KOPT-K1 (cell line): ENCODE measurements at regions not wholly inside any gene's neighbourhood (a gene's known extent, or its start where the extent isn't known, plus 50 kb on each side); places are given as distances from the start of the nearest gene placed in this dataset.

Experiments
- H3K27ac ChIP-seq: fragments of 200-600 bp; sonication (generic); 2 replicates; pipeline ENCODE4 v1.5.1; 2016; ENCODE audit warnings: antibody characterized with exemption, mild to moderate bottlenecking, low read depth, low read length; ENCODE audit not compliant: poor library complexity, severe bottlenecking
- H3K36me3 ChIP-seq: fragments of 200-600 bp; sonication (generic); 2 replicates; pipeline ENCODE4 v1.5.1; 2017; ENCODE audit warnings: antibody characterized with exemption, mild to moderate bottlenecking, low read length, moderate library complexity; ENCODE audit not compliant: insufficient read depth
- H3K9me3 ChIP-seq: fragments of 200-600 bp; sonication (generic); 2 replicates; pipeline ENCODE4 v1.5.1; 2017; ENCODE audit warnings: antibody characterized with exemption, low read length, mild to moderate bottlenecking; ENCODE audit not compliant: insufficient read depth, poor library complexity, severe bottlenecking

- Histone ChIP-seq H3K9me3 (no peaks in the 10 kb centered on the region), H3K36me3 (no peaks in the 10 kb centered on the region), H3K27ac (no peak overlapping the region)
Measured at GRCh38 chr4:96342196-96342595, 502.3 kb downstream of the PDHA2 start.

- Histone ChIP-seq H3K9me3 (no peaks in the 10 kb centered on the region), H3K36me3 (no peaks in the 10 kb centered on the region), H3K27ac (no peak overlapping the region)
Measured at GRCh38 chr4:96342790-96343455, 503.0 kb downstream of the PDHA2 start.

- H3K9me3 ChIP-seq, result no peaks in the 10 kb centered on the region
- no peak overlapping the region for H3K27ac ChIP-seq
- no peaks in the 10 kb centered on the region for H3K36me3 ChIP-seq
Measured at GRCh38 chr4:96343836-96344235, 503.9 kb downstream of the PDHA2 start.

- H3K9me3 ChIP-seq, result no peaks in the 10 kb centered on the region
- no peaks in the 10 kb centered on the region for H3K36me3 ChIP-seq
- H3K27ac ChIP-seq, result no peak overlapping the region
Measured at GRCh38 chr4:96347582-96347981, 507.7 kb downstream of the PDHA2 start.

GRCh38 chr4:96352051-96352517, 512.2 kb downstream of the PDHA2 start:
- no peaks in the 10 kb centered on the region for H3K9me3 ChIP-seq
- H3K27ac ChIP-seq, result no peak overlapping the region
- no peaks in the 10 kb centered on the region for H3K36me3 ChIP-seq

- H3K27ac ChIP-seq, result no peak overlapping the region
- H3K36me3 ChIP-seq, result no peaks in the 10 kb centered on the region
Measured at GRCh38 chr4:96354036-96354712, 514.3 kb downstream of the PDHA2 start.

GRCh38 chr4:96355414-96355813, 515.5 kb downstream of the PDHA2 start:
- Histone ChIP-seq H3K36me3 (no peaks in the 10 kb centered on the region), H3K9me3 (no peaks in the 10 kb centered on the region), H3K27ac (no peak overlapping the region)

More at GRCh38 chr4:96354036-96354712, 514.3 kb downstream of the PDHA2 start:
- no peaks in the 10 kb centered on the region for H3K9me3 ChIP-seq

- Histone ChIP-seq H3K9me3 (no peaks in the 10 kb centered on the region), H3K27ac (no peak overlapping the region)
Measured at GRCh38 chr4:96356591-96357370, 516.9 kb downstream of the PDHA2 start.

GRCh38 chr4:96366632-96367031, 526.7 kb downstream of the PDHA2 start:
- Histone ChIP-seq H3K9me3 (peaks cover 7% of the 10 kb centered on the region), H3K36me3 (no peaks in the 10 kb centered on the region), H3K27ac (no peak overlapping the region)

More at GRCh38 chr4:96356591-96357370, 516.9 kb downstream of the PDHA2 start:
- H3K36me3 ChIP-seq, result no peaks in the 10 kb centered on the region

GRCh38 chr4:96375367-96375766, 535.5 kb downstream of the PDHA2 start:
- no peak overlapping the region for H3K27ac ChIP-seq
- H3K36me3 ChIP-seq, result no peaks in the 10 kb centered on the region
- peaks cover 7% of the 10 kb centered on the region for H3K9me3 ChIP-seq

GRCh38 chr4:96379524-96379923, 539.6 kb downstream of the PDHA2 start:
- Histone ChIP-seq H3K27ac (no peak overlapping the region), H3K36me3 (no peaks in the 10 kb centered on the region), H3K9me3 (no peaks in the 10 kb centered on the region)

GRCh38 chr4:96380106-96380505, 540.2 kb downstream of the PDHA2 start:
- no peaks in the 10 kb centered on the region for H3K36me3 ChIP-seq
- H3K27ac ChIP-seq, result no peak overlapping the region
- H3K9me3 ChIP-seq, result no peaks in the 10 kb centered on the region

GRCh38 chr4:96383349-96383748, 543.5 kb downstream of the PDHA2 start:
- H3K27ac ChIP-seq, result no peak overlapping the region
- no peaks in the 10 kb centered on the region for H3K36me3 ChIP-seq
- no peaks in the 10 kb centered on the region for H3K9me3 ChIP-seq

GRCh38 chr4:96389770-96390169, 549.9 kb downstream of the PDHA2 start:
- Histone ChIP-seq H3K36me3 (no peaks in the 10 kb centered on the region), H3K9me3 (no peaks in the 10 kb centered on the region), H3K27ac (no peak overlapping the region)

- no peaks in the 10 kb centered on the region for H3K36me3 ChIP-seq
- H3K27ac ChIP-seq, result no peak overlapping the region
- no peaks in the 10 kb centered on the region for H3K9me3 ChIP-seq
Measured at GRCh38 chr4:96390404-96390803, 550.5 kb downstream of the PDHA2 start.
